Naive thymus-derived CD8-positive, alpha-beta T cell (primary cell): ENCODE measurements at regions not wholly inside any gene's neighbourhood (a gene's known extent, or its start where the extent isn't known, plus 50 kb on each side); places are given as distances from the start of the nearest gene placed in this dataset.

ENCODE experiments used
- ATAC-seq, 2 donors: fragments of 150-1000 bp; cut with Tn5 transposase in 1 of 2; sonication (Bioruptor Pico), chemical (Tn5 transposase) in 1 of 2; 1 replicate in 1 of 2; 2 replicates in 1 of 2; pipeline ENCODE4 v1.10.0; 2021; ENCODE audit warnings: mild to moderate bottlenecking in 2 of 2, moderate library complexity in 2 of 2
- POLR2A ChIA-PET: fragments of 350-600 bp; sonication (Branson Sonifier 250); formaldehyde crosslinking; loops from one replicate; lab custom pipeline; 2021; ENCODE audit warnings: antibody characterized with exemption; lab: Charles Lee
- DNase-seq, 10 donors: peaks; one replicate each; pipeline versions ENCODE4 v3.0.0 to v3.0.0-alpha.2; 2020 to 2022
- H3K27ac Mint-ChIP-seq, 10 donors: one replicate each; pipeline ENCODE4 v1.8.0; 2020 to 2022; ENCODE audit warnings: mild to moderate bottlenecking in 10 of 10, mixed read lengths in 10 of 10, moderate library complexity in 4 of 10, inconsistent platforms in 1 of 10
- H3K27me3 Mint-ChIP-seq, 5 donors: one replicate each; pipeline ENCODE4 v1.8.0; 2021 to 2022; ENCODE audit warnings: mixed read lengths in 5 of 5
- H3K36me3 Mint-ChIP-seq, 3 donors: one replicate each; pipeline ENCODE4 v1.8.0; 2020 to 2022; ENCODE audit warnings: mixed read lengths in 3 of 3, mild to moderate bottlenecking in 2 of 3, inconsistent platforms in 1 of 3
- H3K4me1 Mint-ChIP-seq, 4 donors: one replicate each; pipeline ENCODE4 v1.8.0; 2021 to 2022; ENCODE audit warnings: mixed read lengths in 4 of 4
- H3K4me3 Mint-ChIP-seq, 10 donors: one replicate each; pipeline ENCODE4 v1.8.0; 2020 to 2022; ENCODE audit warnings: mild to moderate bottlenecking in 10 of 10, mixed read lengths in 10 of 10, moderate library complexity in 6 of 10, inconsistent platforms in 1 of 10
- H3K9me3 Mint-ChIP-seq, 9 donors: one replicate each; pipeline ENCODE4 v1.8.0; 2020 to 2022; ENCODE audit warnings: mixed read lengths in 9 of 9, mild to moderate bottlenecking in 3 of 9, inconsistent platforms in 1 of 9, moderate library complexity in 1 of 9

GRCh38 chr2:15828576-15828975 lies 111.8 kb upstream of the MYCN start:
- ATAC-seq (no peak), DNase-seq (no peak)
- H3K4me1 Mint-ChIP-seq, result no peaks in the 10 kb centered on the region
- peaks cover 0 to 2% (median 0%) of the 10 kb centered on the region in 9 donors for H3K9me3 Mint-ChIP-seq
- no peak overlapping the region for H3K4me3 Mint-ChIP-seq
- POLR2A ChIA-PET, result no interaction called here
- H3K36me3 Mint-ChIP-seq, result no peaks in the 10 kb centered on the region
- H3K27me3 Mint-ChIP-seq, result peaks cover 0 to 2% (median 0%) of the 10 kb centered on the region in 5 donors
- H3K27ac Mint-ChIP-seq, result no peak overlapping the region

GRCh38 chr2:15829091-15829801 lies 111.1 kb upstream of the MYCN start:
- Mint-ChIP-seq H3K27me3 (peaks cover 0 to 2% (median 0%) of the 10 kb centered on the region in 5 donors), H3K9me3 (peaks cover 0 to 2% (median 0%) of the 10 kb centered on the region in 9 donors), H3K4me1 (no peaks in the 10 kb centered on the region), H3K27ac (no peak overlapping the region), H3K36me3 (no peaks in the 10 kb centered on the region), H3K4me3 (no peak overlapping the region)
- POLR2A ChIA-PET, result no interaction called here
- ATAC-seq (no peak), DNase-seq (no peak)

GRCh38 chr2:15829985-15830384 lies 110.4 kb upstream of the MYCN start:
- POLR2A ChIA-PET, result no interaction called here
- no peak for DNase-seq
- Mint-ChIP-seq H3K27me3 (peaks cover 0 to 2% (median 0%) of the 10 kb centered on the region in 5 donors), H3K4me1 (no peaks in the 10 kb centered on the region), H3K9me3 (peaks cover 0 to 2% (median 0%) of the 10 kb centered on the region in 9 donors), H3K36me3 (no peaks in the 10 kb centered on the region), H3K4me3 (no peak overlapping the region), H3K27ac (no peak overlapping the region)
- ATAC-seq, result no peak

- H3K36me3 Mint-ChIP-seq, result no peaks in the 10 kb centered on the region
- POLR2A ChIA-PET, result no interaction called here
- H3K27me3 Mint-ChIP-seq, result peaks cover 0 to 2% (median 0%) of the 10 kb centered on the region in 5 donors
- no peak overlapping the region for H3K4me3 Mint-ChIP-seq
- no peak for DNase-seq
- no peaks in the 10 kb centered on the region for H3K4me1 Mint-ChIP-seq
- H3K9me3 Mint-ChIP-seq, result peaks cover 0 to 2% (median 0%) of the 10 kb centered on the region in 9 donors
- no peak for ATAC-seq
- H3K27ac Mint-ChIP-seq, result no peak overlapping the region
Observed at GRCh38 chr2:15830937-15831549, 109.3 kb upstream of the MYCN start.

GRCh38 chr2:15832030-15832709 lies 108.2 kb upstream of the MYCN start:
- POLR2A ChIA-PET, result no interaction called here
- H3K27me3 Mint-ChIP-seq, result peaks cover 0 to 2% (median 0%) of the 10 kb centered on the region in 5 donors
- DNase-seq (no peak), ATAC-seq (no peak)
- H3K4me3 Mint-ChIP-seq, result no peak overlapping the region
- no peaks in the 10 kb centered on the region for H3K4me1 Mint-ChIP-seq
- H3K27ac Mint-ChIP-seq, result no peak overlapping the region
- peaks cover 0 to 2% (median 0%) of the 10 kb centered on the region in 9 donors for H3K9me3 Mint-ChIP-seq
- no peaks in the 10 kb centered on the region for H3K36me3 Mint-ChIP-seq

- H3K4me1 Mint-ChIP-seq, result no peaks in the 10 kb centered on the region
- no peaks in the 10 kb centered on the region for H3K36me3 Mint-ChIP-seq
- H3K4me3 Mint-ChIP-seq, result no peak overlapping the region
- peaks cover 0 to 2% (median 0%) of the 10 kb centered on the region in 5 donors for H3K27me3 Mint-ChIP-seq
- POLR2A ChIA-PET, result no interaction called here
- ATAC-seq (no peak), DNase-seq (no peak)
- H3K9me3 Mint-ChIP-seq, result peaks cover 0 to 5% (median 0%) of the 10 kb centered on the region in 9 donors
- no peak overlapping the region for H3K27ac Mint-ChIP-seq
Observed at GRCh38 chr2:15832849-15833680, 107.3 kb upstream of the MYCN start.

GRCh38 chr2:15833731-15834130 lies 106.6 kb upstream of the MYCN start:
- peaks cover 0 to 2% (median 2%) of the 10 kb centered on the region in 5 donors for H3K27me3 Mint-ChIP-seq
- H3K9me3 Mint-ChIP-seq, result peaks cover 0 to 5% (median 0%) of the 10 kb centered on the region in 9 donors
- no peak overlapping the region for H3K4me3 Mint-ChIP-seq
- no peak overlapping the region for H3K27ac Mint-ChIP-seq
- peaks cover 0 to under 1% (median 0%) of the 10 kb centered on the region in 4 donors for H3K4me1 Mint-ChIP-seq
- POLR2A ChIA-PET, result no interaction called here
- ATAC-seq (no peak), DNase-seq (no peak)
- H3K36me3 Mint-ChIP-seq, result no peaks in the 10 kb centered on the region

GRCh38 chr2:15834381-15835031 lies 105.8 kb upstream of the MYCN start:
- POLR2A ChIA-PET, result no interaction called here
- peaks cover 0 to 3% (median 0%) of the 10 kb centered on the region in 9 donors for H3K9me3 Mint-ChIP-seq
- H3K36me3 Mint-ChIP-seq, result no peaks in the 10 kb centered on the region
- H3K27ac Mint-ChIP-seq, result no peak overlapping the region
- no peak overlapping the region for H3K4me3 Mint-ChIP-seq
- no peak for DNase-seq
- no peak for ATAC-seq
- peaks cover 0 to 4% (median 0%) of the 10 kb centered on the region in 4 donors for H3K4me1 Mint-ChIP-seq
- peaks cover 0 to 5% (median 0%) of the 10 kb centered on the region in 5 donors for H3K27me3 Mint-ChIP-seq

GRCh38 chr2:15835991-15836688 lies 104.2 kb upstream of the MYCN start:
- H3K4me1 Mint-ChIP-seq, result peaks cover 0 to 4% (median 0%) of the 10 kb centered on the region in 4 donors
- no peaks in the 10 kb centered on the region for H3K36me3 Mint-ChIP-seq
- peaks cover 0 to 3% (median 0%) of the 10 kb centered on the region in 9 donors for H3K9me3 Mint-ChIP-seq
- no peak overlapping the region for H3K4me3 Mint-ChIP-seq
- H3K27me3 Mint-ChIP-seq, result peaks cover 0 to 5% (median 0%) of the 10 kb centered on the region in 5 donors
- no peak for ATAC-seq
- no peak overlapping the region for H3K27ac Mint-ChIP-seq
- no peak for DNase-seq
- POLR2A ChIA-PET, result no interaction called here

GRCh38 chr2:15836689-15837610 lies 103.4 kb upstream of the MYCN start:
- Mint-ChIP-seq H3K9me3 (peaks cover 0 to 3% (median 0%) of the 10 kb centered on the region in 9 donors), H3K4me1 (peaks cover 0 to 4% (median 0%) of the 10 kb centered on the region in 4 donors), H3K4me3 (no peak overlapping the region), H3K27ac (no peak overlapping the region), H3K36me3 (no peaks in the 10 kb centered on the region), H3K27me3 (peaks cover 0 to 5% (median 0%) of the 10 kb centered on the region in 5 donors)
- no peak for DNase-seq
- no peak for ATAC-seq
- POLR2A ChIA-PET, result no interaction called here
